SK-N-MC (cell line): ENCODE measurements at regions not wholly inside any gene's neighbourhood (a gene's known extent, or its start where the extent isn't known, plus 50 kb on each side); places are given as distances from the start of the nearest gene placed in this dataset.

ENCODE experiments used
- EZH2 ChIP-seq: fragments of 200-600 bp; sonication (generic); IDR thresholded peaks from one replicate; pipeline ENCODE4 v1.6.1; 2017; ENCODE audit warnings: antibody characterized with exemption
- FOXP2 ChIP-seq: optimal IDR thresholded peaks from 2 replicates; pipeline ENCODE3; 2011; ENCODE audit warnings: mild to moderate bottlenecking, moderate library complexity; ENCODE audit not compliant: insufficient read depth; ENCODE audit errors: extremely low read length, control extremely low read depth
- POLR2AphosphoS5 ChIP-seq: IDR thresholded peaks from 2 replicates; pipeline ENCODE4 v1.6.1; 2012; ENCODE audit warnings: mild to moderate bottlenecking, low read depth, low read length, borderline replicate concordance

GRCh38 chr18:22020127-22020866 lies 149.1 kb upstream of the GATA6 start:
- TF ChIP-seq POLR2AphosphoS5 = no peak
- no peak for TF ChIP-seq EZH2
- TF ChIP-seq FOXP2 = no peak
